ENCODE measurements at regions not wholly inside any gene's neighbourhood (a gene's known extent, or its start where the extent isn't known, plus 50 kb on each side); places are given as distances from the start of the nearest gene placed in this dataset.

DNA sequence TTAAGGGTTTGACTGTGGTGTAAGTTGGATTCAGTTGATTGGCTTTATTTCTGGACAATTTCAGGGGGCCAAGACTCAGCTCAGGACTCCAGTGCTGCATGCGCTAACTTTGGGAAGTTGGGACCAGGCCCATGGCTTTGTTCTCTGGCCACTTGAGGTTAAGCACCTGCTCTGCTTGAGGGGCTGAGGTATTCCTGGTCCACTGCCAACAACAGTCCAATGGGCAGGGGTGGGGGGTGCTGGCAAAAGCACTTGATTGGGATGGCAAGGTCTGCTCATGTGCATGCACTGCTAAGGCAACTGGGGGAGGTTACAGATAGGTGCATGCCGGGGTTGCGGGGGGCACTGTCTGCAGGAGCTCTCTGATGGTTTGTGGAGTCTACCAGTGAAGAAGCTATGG is 52.6 kb upstream of the ASB17 start:
- DNase-seq (ENCODE audit: low read depth): no peak

DNA sequence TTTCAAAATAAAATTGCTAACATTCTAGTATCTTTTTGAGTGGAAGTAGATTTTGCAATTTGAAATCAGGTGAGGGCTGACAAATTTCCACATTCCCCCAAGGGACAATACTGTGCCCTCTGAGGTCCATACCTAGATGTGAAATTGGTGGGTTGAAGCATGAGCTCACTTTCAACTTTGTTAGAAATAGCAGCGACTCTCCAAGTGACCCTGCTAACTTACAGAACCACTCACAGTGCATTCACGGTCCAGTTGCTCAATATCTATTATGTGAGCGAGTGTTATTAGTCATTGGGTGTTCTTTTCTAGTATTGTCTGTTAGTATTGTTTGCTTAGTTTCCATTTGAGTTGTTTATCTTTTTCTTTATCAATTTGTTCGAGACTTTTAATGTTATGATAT is 53.6 kb upstream of the ASB17 start:
- peak; percentile 16 for DNase-seq (ENCODE audit: low read depth)

DNA sequence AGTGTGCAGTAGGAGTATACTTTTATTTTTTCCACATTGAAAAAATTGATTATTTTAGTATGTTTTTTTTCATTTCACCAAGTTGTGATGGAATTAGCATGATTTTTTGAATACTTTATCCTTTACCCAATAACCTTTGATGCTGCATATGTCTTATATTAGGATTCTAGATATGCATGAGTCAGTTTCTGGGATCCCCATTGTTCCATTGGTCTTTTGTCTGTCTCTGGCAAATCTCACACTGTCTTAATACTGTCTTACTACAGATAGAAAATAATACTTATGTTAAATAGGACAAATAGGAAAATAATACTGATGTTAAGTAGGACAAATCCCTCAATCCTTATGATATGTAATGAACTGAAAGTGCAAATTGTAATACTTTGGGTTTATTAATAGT is 54.3 kb upstream of the ASB17 start:
- DNase-seq (ENCODE audit: low read depth): no peak

DNA sequence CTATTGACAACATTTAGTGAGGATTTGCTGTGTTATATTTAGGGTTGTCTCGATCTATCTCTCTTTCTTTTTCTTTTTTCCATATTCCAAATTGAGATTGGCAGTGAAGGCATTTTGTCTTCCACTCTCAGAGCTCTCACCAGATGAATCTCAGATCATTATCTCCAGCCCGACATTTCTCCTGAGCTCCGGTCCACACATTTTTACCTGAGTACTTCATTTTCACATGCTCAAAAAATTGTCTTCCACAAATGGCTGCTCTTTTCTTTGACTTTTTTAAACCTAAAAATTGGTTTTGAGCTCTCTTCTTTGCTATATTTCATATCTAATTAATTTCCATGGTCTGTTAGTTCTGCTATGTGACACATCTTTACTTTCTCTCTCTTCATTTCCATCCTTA is 56.9 kb upstream of the ASB17 start:
- no peak for DNase-seq (ENCODE audit: low read depth)

DNA sequence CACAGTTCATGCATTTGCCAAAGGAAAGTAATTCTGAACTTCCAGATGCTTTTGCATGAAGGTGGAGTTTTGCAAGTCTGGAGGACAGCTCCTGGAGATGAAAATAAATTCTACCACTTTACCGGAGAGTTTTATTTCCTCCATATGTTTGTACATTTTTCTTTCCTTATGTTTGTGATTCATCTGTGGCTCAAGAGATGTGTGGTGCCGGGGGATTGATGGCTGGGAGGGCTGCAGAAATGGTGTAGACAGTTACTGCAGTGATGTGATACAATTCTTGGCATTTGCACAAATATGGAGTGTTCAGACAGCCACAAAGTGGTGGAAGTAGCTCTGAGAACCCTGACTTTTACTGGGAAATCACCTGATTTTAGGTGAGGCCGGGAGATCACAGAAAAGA is 58.5 kb upstream of the ASB17 start:
- DNase-seq (ENCODE audit: low read depth): no peak

DNA sequence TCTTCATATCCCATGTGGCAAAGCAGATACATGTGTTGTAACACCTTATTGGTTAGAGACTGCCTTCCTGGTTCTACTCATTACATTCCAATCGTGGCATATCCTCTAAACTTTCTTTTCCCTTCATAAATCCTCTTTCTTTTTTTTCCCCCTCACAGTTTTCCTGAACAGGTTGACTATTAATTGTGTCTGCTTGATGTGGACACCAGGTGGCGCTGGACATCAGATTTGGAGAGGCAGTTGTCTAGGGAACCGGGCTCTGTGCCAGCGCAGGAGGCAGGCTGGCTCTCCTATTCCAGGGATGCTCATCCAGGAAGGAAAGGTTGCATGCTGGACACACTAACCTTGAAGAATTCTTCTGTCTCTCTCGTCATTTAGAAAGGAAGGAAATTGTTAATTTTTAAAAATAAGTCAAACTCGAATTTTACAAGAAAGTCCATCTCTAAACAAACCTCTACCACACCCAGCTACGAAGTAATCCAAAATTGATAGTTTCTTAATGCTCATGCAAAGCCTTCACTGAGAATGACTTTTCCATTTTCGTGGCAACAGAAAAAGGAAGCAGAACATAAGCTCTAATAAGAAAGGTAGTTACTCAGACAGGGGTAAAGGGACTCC is 59.4 kb upstream of the ASB17 start:
- DNase-seq (ENCODE audit: low read depth): peak; percentile 64

DNA sequence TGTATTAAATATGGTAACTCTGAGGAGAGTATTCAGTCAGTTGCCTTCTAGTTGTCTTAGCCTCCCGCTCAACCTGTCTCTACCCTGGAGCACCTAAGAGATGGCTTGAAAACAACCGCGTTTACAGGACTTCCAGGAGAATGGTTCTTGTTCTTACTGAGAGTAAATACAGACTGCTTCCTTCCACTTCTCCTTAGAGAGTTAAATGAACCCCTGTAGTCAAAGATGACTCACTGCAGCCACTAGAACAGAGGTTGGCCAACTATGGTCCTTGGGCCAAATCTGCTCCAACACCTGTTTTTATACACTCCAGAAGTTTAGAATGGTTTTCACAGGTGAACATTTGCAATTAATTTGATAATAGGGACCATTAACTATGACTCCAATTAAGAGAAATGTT is 60.1 kb upstream of the ASB17 start:
- DNase-seq (ENCODE audit: low read depth): no peak

DNA sequence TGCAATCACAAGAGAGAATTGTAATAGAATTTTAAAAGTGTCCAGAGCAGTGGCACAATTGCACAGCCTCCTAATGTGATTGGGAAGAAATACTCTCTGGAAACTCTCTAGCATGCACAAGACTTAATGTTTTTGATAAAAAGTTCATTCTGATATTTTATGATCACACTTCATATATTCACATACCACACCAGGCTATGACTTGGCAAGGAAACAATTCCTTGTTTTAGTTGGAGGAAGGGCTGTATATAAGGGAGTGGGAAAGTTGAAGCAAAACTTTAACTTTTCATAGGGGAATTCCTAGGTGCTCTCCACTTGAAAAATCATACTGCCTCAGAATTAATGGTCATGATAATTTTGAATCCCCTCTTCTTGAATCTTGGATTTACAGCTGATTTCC is 61.5 kb upstream of the ASB17 start:
- no peak for DNase-seq (ENCODE audit: low read depth)

DNA sequence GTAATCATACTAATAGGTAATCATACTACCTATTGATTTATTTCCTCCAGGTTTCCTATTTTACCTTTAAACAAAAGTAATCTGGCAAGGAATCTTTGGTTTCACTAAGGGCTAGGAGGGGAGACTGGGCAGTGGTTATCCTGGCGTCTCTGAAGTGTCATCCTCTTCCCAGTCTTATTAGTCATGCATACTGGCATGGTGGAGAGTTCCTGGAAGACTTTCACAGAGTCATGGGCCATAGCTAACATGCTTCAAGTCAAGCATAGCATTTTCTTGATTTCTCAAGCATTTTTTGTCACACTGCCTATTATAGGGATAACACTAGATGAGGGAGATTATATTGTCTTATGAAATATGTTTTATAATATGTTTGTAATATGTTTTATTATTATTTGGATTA is 64.0 kb upstream of the ASB17 start:
- peak; percentile 18 for DNase-seq (ENCODE audit: low read depth)

DNA sequence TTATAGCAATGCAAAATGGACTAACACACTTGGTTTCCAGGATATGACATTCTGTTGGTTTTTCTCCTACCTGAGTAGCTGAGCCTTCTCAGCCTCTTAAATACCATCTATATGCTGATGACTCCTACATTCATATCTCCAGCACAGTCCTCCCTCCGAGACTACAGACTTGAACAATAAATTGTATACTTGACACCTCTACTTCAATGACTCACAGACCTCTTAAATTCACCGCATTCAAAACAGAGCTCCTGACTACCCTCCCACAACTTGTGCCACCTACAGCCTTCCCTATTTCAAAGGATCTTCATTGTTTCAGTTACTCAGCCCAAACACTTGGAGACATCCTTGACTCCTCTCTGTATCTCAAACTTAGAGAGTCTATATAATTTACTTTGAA is 66.8 kb upstream of the ASB17 start:
- no peak for DNase-seq (ENCODE audit: low read depth)

DNA sequence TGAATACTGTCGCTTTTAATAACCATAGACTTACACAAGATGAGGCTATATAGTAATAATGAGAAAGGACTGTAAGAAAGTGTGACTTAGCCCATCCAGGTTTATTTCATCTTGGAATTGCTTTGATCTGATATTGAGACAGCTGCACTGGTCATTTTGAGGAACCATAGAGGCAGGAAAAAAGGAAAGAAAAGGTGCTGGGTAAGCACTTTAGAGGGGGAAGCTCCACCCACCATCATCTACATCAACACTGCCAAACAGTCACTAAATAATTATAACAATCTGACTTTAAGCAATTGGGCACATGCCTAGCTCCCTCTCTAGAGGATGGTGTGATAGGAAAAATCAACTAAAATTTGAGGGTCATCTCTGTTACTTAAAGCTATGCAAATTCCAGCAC is 70.6 kb upstream of the ST6GALNAC3 start:
- DNase-seq (ENCODE audit: low read depth): no peak

DNA sequence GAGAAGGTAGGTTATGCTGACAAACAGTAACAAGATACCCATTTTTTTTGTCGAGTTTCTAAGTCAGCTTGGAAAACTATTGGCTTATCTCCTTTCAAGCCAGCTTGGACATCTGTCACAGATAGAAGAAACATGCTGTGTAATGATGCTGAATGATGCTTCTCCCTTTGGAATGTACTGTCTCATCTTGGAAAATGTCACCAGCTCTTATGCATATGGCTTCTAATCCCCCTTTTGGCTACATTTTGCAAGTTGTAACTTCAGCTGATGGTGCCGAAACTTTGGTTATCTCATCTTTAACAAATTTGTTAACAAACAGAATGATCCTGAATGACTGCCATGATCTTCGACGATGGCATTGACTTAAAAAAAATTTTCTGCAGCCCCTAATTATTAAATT is 68.8 kb upstream of the ST6GALNAC3 start:
- DNase-seq (ENCODE audit: low read depth): no peak

DNA sequence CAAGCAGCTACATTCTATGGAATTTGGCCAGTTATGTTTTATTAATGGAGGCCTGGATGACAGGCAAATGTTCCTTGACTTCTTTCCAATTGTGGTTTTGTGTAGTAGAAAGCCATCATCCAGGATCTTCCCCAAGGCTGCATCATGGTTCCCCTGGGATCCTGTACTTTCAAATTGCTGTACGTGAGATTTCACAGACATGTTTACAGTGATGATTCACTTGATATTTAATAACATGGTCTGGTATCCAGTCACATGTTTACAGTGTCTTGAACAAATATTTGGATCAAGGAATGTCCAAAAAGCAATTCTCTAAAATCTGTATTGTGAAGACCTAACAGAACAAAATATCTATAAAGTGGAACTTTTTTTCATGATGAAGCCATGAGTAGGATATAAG is 68.3 kb upstream of the ST6GALNAC3 start:
- peak; percentile 65 for DNase-seq (ENCODE audit: low read depth)

DNA sequence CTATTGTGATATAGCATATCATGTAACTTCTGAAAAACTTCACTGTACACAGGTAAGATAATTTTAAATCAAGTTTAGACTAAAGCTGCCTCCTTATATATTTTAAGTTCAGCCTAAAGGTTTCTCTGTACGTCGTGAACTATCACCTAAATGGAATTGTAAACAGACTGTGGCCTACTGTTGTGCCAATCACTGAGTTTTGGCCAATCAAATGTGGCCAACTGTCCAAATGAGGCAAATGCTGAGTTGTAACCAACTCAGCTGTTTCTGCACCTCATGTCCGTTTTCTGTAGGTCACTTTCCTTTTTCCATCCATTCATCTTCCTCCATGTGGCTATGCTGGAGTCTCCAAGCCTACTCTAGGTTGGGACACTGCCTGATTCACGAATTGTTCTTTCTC is 63.7 kb upstream of the ST6GALNAC3 start:
- no peak for DNase-seq (ENCODE audit: low read depth)

DNA sequence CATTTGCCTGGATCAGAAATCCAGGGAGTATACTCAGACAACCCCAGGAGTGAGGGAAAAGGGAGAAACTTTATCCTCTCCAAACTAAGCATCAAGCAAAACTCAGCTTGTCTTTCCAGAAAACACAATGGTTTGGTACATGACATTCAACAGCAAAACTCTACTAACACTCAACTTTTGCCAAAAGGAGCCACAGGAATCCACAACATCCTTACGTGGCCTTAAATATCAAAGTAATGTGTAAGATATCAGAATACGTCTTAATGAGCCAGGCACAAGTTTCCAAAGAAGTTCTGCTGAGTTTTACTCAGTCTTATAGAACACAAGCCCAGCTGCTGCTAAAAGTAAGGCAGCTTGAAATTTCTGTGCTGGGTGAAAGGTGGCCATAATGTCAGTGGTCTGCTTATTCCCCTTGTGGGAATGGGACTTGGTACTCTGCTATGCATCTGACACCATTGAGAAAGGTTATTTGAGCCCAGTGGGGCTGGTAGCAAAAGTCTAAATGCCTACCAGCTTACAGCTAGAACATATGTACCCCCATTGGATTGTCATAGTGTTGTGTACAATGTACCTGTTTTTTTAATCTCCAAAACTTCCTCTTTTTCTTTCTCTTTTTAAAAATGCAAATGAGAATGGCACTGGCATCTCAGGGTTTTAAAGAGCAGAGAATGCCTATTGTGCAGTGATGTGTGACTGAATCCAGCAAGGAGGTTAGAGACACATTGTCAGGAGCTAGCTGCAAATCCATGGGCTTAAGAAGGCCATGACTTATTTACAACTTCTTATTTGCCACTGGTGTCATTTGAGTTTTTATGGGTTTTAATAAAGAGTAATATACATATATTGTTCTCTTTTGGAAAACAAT is 62.0 kb upstream of the ST6GALNAC3 start:
- no peak for DNase-seq (ENCODE audit: low read depth)

DNA sequence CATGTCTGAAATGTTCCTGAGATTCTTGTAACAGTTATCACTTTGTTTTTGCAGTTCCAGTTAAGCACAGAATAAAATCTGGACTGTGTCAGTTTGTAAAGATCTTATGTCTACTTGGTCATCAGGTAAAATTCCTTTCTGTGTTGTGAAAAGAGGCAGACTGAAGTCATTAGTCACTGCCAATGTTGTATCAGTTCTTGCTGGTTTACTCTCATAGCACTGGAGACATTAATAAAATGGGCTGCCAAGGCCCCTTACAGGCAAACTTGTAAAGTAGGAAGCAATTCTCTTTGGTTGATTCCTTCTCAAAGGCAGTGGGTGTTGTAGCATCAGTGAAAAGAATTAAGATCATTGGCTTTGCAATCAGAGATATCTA is 61.4 kb upstream of the ST6GALNAC3 start:
- DNase-seq (ENCODE audit: low read depth): no peak

DNA sequence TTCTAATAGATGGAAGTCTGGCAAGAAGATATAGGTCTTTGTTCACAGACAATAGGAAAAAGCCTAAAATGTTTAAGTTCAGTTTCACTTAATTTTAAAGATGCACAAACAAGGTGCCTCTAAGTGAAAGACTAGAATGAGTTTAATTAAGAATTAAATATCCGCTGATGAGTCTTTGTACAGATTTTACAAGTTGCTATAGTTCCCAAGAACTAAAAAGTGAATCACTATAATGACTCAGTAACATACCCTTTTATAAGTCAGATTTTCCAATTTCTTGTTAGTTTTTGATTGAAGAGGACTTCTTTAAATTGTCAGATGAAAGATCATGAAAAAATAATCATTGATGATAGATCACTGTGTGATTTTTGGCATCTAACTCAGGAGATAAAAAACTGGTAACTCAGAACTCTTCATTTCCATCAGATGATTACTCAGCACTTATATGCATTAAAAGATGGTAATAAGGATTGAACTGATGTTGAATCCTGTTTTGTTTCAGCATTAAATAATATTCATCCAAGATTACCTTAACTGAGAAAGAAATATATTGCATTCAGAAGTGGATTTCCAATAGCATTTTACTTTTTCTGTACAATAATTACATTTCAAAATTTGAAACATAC is 59.0 kb upstream of the ST6GALNAC3 start:
- no peak for DNase-seq (ENCODE audit: low read depth)

DNA sequence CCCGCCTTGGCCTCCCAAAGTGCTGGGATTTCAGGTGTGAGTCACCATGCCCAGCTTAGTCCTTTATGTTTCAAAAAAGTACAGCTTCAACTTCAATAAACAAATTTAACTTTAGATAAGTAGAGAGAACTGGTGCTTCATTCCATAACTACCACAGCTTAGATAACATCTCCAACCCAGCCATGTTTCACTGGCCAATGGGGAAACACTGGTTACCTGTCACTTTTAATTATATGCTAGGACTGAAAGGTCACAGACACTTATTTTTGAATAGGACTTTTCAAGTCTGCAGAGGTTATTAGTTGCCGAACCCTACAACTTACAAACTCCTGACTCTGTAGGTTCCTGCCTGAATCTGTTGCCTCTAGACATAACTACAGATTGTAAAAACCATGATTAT is 56.5 kb upstream of the ST6GALNAC3 start:
- no peak for DNase-seq (ENCODE audit: low read depth)

DNA sequence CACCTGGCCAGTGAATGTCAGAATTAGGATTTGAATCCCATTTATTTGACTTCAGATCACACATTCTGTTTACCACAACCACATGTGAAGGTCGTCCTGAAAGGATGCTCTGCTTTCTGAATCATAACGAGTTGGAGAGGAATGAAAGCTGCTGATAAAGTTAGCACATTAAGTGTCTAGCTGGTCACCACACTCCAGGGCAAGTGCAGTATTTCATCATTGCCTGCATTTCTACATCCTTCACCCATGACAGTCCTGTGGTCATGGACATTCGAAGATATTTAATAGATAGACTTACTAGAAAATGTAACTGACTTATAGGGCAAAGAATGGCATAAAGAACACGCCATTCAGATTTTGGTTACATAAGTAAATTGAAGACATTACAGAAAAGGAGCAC is 52.7 kb upstream of the ST6GALNAC3 start:
- no peak for DNase-seq (ENCODE audit: low read depth)

DNA sequence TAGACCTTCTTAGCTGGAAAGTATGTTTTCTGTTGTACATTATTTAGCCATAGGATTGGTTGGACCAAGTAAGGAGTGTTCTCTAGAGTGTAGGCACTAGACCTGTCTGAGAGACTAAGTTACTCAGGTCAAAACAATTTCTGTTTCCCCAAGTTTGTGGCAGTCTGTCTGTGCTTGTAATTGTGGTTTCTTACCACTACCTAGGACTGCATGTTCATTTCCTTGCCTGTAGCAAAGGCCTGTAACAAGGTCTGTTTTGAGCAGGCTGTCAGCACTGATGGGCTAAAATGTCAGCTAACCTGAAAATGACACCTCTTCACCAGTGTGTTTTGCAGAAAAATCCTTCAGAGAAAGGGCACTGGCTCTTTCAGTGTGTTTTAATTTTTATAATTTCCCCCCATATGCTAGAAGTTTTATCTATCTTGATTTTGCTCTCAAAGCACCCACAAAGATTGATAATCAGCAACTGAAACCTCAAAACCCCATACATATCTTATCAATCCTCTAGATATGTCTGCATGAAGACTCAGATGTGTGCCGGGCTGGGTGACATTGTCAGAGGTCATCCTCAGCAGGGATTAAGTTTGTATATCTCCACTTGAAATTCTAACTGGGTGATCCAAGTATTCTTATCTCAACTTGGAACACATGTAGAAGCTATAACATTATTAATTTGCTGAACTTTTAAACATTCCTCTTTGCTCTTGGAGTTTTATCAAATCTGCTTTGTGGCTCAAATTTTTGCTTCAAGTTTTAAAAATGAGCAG is 50.7 kb upstream of the ST6GALNAC3 start:
- no peak for DNase-seq (ENCODE audit: low read depth)

Measured in stromal cell of bone marrow (primary cell).